Bone marrow (tissue), 2 donors: ENCODE measurements at regions not wholly inside any gene's neighbourhood (a gene's known extent, or its start where the extent isn't known, plus 50 kb on each side); places are given as distances from the start of the nearest gene placed in this dataset.

Experiments used
- DNase-seq, 2 donors: peaks; one replicate each; lab custom pipeline; 2025; lab: John Stamatoyannopoulos, UW

DNA sequence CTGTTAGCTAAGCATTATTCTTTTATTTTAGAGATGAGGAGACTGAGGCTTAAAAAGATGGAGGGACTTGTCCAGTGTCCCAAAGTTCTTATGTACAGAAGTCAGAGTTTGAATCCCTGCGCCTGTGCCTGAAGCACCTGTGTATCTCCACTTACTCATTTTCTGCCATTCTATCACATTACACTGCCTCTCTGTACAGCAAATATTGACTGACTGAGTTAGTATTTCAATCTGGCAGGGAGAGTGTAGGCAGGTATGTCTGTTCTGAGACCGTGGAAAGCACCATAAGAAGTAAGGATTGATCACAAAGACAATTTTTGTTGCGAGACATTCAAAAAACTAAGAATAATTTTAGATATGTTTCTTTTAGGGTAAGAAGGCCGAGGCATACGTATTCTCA is 162.7 kb downstream of the KITLG start:
- no peak for DNase-seq

DNA sequence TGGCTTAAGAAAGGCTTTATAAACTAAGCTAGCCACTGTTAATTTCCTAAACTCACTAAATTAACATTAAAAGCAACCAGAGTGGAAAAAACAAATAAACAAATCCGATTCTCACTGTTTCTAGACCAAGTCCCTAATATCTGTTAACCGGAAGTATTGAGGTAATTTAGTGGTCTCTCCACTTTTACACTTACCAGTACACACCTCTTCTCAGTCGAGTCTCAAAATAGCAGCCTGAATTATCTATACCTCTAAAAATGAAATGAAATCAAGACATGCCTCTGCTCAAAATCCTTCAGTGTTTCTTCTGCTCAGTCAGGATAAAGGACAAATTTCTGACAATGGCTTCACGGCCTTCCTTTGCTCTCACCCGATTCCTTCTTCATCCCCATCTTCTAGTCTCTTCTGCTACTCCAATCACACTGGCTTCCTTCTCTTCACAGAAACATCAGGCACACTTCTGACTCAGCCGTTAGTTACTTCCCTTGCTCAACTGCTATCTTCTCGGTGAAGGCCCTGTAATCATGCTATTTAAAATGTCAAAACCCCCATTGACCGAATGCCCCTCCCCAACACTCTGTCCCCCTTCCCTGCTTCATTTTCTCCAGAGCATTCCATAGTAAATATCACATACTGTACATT is 161.3 kb downstream of the KITLG start:
- no peak for DNase-seq

DNA sequence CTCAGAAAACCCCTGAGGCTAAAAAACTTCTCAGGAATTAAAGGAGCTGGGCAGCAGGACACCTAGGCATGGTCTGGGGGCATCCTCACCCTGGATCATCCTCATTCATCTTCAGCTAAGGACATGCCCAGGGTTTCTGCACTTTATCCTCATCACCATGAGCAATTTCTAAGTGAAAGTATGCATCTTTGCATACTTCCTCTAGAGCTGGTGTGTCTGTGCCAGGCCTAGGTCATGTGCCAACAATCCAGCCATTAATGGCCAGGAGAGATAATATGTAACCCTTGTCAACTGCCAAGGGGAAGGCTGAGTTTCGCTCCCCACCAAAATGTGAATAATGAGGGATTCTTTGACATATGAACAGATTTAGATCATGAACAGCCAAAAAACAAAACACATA is 160.5 kb downstream of the KITLG start:
- no peak for DNase-seq

DNA sequence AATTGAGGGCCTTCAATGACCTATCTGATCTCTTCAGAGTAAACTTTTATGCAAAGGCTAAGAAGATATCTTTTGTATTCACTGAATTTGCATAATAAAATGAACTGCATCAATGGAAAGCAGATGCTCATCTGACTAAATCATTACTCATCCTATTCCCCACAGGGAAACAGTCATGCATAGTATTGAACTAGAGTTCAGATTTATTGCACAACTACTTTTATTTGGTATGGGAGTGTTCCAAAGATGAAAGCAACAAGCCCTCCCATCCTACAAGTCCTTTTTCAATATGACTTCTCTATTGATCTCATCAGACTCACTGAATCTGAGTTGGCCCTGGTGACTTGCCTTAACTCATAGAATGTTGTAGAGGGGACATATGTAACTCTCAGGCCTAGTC is 159.8 kb downstream of the KITLG start:
- DNase-seq = no peak

DNA sequence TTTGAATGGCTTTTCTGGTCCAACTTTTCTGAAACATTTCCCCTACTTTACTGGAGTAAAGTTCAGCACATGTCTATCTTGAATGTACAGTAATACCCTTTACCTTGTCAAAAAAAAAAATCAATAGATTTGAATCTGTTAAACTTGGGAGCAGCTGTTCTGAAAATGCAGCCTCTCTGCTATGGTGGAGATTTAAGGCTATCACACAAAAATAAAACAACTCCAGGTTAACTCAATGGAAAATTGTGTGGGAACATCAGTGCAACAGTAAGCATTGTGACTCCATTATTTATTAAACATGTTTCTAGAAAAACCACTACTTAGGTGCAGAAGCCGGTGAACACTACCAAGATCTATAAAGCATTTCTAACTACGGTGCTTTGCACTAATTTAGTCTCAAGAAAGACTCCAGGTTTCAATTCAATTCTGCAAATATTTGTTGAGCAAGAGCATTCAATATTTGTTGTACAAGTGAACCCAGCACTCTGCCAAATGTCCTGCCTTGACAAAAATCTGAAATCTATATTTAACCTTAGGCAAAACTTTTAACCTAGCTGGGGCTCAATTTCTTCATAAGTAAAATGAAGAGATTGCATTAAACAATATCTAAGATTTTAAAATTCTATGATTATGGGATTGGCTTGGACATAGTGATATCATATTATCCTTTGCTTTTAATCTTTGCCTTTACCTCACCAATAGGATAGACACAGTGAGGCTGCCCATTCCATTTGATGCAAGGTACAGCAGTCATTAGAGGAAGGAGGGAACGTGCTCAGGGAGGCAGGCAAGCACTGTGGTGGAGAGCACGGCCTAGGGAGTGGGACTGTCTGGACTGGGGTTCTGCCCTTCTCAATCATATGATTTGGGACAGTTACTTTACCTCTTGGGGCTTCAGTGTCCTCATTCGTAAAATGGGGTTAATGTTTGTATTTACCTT is 155.2 kb downstream of the KITLG start:
- DNase-seq = no peak

DNA sequence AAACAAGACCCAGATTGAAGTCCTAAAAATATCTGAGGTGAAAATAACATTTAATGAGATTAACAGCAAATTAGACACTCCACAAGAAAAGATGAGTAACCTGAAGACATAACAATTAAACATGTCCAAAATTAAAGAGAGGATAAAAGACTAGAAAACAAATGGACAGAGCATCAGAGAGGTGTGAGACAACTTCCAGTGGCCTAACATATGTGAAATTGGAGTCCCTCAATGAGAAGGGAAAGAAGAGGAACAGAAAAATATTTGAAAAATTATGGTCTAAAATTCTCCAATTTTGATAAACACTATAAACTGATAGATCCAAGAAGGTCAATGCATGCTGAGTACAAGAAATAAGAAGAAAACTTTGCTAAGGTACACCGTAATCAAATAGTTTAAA is 151.9 kb downstream of the KITLG start:
- no peak for DNase-seq

DNA sequence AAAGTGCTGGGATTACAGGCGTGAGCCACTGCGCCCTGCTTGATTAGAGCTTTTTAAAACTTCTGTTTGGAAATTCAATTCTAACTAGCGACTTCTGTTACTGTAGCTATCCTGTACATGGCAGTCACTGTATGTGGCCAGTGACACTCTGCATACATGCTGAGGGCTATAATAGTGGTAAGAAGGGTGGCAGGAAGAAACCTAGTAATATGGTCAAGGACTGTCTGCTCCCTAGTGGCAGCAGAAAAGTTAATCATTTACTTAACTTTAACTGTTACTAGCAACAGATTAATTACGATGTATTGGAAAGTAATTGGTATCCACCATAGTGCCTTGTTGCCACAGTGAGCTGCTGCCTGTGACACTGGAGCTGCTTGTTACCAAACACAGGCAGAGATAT is 149.0 kb downstream of the KITLG start:
- no peak for DNase-seq

DNA sequence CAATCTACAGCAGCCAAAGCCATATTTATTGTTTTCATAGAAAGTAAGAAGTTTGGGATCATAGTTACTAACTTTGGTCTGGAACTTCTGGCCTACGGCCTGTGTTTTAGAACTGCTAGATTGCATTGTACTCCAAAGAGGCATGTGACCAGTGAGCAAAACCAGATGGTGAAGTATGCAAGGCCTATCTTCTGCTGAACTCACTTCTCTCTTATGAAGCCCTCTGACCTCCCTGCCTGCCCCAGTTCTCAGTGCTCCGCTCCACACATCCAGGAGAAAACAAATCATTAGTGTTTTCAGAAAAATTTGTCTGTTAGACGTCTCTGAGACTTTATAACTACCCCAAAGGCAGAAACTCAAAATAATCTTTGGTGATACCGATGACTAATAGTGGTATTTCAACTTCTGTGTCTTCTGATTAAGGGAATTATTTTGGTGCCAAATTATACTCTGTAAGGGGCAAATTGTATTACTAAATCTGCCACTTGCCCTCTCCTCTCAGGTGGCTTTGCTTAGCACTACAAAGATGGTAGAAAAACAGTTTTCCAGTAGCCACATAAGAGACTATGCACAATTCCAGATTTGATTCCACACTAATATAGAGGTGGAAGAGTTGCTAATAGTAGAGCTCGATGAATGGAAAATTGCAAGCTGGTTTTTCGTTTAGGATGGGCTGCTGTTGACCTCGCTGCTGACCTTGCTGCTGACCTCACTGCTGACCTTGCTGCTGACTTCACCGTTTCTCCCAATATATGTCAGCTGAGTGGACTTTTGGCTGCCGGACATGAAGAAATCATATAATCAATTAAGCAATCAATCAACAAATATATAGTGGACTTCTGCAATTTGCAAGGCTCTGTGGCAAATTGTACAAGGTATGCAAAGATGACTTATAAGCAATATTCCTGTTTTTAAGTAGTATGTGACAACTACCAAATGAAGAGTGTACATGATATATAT is 147.5 kb downstream of the KITLG start:
- no peak for DNase-seq

DNA sequence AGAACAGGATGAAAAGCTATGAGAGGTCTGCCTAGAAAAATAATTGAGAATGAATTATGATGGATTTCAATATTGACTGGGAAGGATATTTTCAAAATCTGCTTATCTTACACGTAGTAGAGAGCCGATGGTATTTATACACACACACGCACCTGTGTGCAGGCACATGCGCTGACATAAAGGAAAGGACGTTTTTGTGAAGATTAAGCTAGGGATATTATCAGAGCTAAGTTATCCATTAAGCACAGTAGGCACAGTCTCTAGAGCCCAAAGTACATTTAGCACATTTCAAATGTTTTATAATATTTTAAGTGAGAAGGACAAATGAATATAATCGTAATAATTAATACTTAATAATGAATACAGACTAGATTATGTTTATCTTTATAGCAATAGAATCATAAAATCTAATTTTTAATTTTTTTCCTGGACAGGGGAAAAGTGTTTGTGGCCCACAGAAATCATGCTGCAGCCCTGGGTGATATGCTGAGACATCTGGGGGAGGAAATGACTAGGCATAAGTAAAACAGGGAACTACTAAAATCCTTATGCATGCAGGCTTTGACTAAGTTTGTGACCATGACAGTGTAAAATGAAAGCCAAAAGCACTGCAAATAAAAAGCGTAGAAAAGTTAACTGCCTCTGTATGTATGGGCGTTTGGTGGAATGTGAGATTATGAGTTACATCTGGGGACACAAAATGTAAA is 146.1 kb downstream of the KITLG start:
- peak in 1 of 2 donors; percentile 75 for DNase-seq

DNA sequence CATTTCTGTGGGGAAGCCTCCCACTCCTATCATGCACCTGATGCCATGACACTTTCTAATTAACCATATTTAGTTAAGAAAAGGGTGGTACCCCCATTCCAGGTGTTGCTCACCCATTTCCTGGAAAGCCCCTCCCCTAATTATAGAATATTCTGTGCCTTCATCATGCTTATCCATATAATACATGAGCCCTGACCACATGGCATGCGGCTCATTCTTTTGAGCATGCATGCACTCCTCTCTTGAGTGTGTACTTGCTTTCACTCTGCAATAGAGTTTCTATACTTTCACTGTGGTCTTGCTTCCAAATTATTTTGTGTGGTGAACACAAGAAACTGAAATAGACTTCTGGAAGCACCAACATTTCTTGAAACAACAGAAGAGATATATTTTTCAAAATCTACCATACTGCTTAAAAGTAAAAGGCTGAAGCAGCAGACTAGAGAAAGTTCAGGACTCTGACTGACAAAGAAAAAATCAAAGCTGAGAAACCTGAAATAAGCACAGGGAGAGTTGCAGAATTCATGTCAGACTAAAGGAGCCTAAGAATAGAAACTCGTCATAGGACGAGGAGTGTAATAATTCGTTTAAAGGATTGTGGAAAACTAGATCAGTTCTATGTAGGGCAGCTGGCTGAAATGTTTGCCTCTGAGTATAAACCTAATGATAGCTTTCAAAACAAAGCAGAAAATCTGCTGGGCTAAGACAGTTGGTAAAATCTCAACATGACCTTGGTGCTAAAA is 144.8 kb downstream of the KITLG start:
- no peak for DNase-seq

DNA sequence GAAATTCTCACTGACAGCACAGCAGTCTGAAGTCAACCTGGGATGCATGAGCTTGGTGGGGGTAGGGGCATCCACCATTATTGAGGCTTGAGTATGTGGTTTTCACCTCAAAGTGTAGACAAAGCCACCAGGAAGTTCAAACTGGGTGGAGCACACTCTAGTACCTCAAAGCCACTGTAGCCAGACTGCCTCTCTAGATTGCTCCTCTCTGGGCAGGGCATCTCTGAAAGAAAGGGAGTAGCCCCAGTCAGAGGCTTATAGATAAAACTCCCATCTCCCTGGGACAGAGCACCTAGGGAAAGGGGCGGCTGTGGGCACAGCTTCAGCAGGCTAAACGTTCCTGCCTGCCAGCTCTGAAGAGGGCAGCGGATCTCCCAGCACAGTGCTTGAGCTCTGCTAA is 143.0 kb downstream of the KITLG start:
- DNase-seq = no peak
